Lung (tissue), 11 donors: ENCODE measurements at regions not wholly inside any gene's neighbourhood (a gene's known extent, or its start where the extent isn't known, plus 50 kb on each side); places are given as distances from the start of the nearest gene placed in this dataset.

ENCODE experiments used
- ATAC-seq: fragments of 200-7000 bp; cut with Tn5 transposase; one replicate; pipeline ENCODE4 v1.9.1; 2020; ENCODE audit warnings: moderate number of reproducible peaks; ENCODE audit not compliant: insufficient read depth, low FRiP score
- DNase-seq, 3 donors: peaks; one replicate each; pipeline ENCODE4 v3.0.0-alpha.2; 2013 to 2017
- H3K27ac ChIP-seq, 2 donors: one replicate each; pipeline ENCODE4 v1.5.1; 2013; ENCODE audit warnings: mild to moderate bottlenecking in 2 of 2, moderate library complexity in 2 of 2, control low read depth in 1 of 2, inconsistent platforms in 1 of 2, low read depth in 1 of 2, low read length in 1 of 2
- H3K27me3 ChIP-seq, 3 donors: one replicate each; pipeline ENCODE4 v1.5.1; 2013; ENCODE audit warnings: low read length in 2 of 3; ENCODE audit not compliant: control insufficient read depth in 3 of 3, insufficient read depth in 3 of 3
- H3K36me3 ChIP-seq, 4 donors: one replicate each; pipeline ENCODE4 v1.5.1; 2013; ENCODE audit warnings: low read length in 4 of 4, mild to moderate bottlenecking in 1 of 4, moderate library complexity in 1 of 4; ENCODE audit not compliant: control insufficient read depth in 4 of 4, insufficient read depth in 4 of 4
- H3K4me1 ChIP-seq, 5 donors: one replicate each; pipeline ENCODE4 v1.5.1; 2013; ENCODE audit warnings: low read length in 5 of 5, mild to moderate bottlenecking in 2 of 5, moderate library complexity in 1 of 5; ENCODE audit not compliant: control insufficient read depth in 5 of 5, insufficient read depth in 5 of 5
- H3K4me3 ChIP-seq: one replicate; pipeline ENCODE4 v1.5.1; 2013; ENCODE audit warnings: mild to moderate bottlenecking, control low read depth, moderate library complexity
- H3K9ac ChIP-seq, 2 donors: one replicate each; pipeline ENCODE4 v1.5.1; 2013; ENCODE audit warnings: low read length in 2 of 2, control low read depth in 1 of 2; ENCODE audit not compliant: insufficient read depth in 1 of 2
- H3K9me3 ChIP-seq, 4 donors: one replicate each; pipeline ENCODE4 v1.5.1; 2013; ENCODE audit warnings: low read length in 3 of 4, mild to moderate bottlenecking in 1 of 4, moderate library complexity in 1 of 4; ENCODE audit not compliant: control insufficient read depth in 4 of 4, insufficient read depth in 3 of 4
- WGBS, 2 donors: extraction: QIAGEN DNeasy Blood & Tissue Kit; methylation state at CpG; one replicate each; pipeline ENCODE4 v1.1.7; 2013; 5-methylcytosine and 5-hydroxymethylcytosine counted together
- TF ChIP-seq, protein P1 (sequence below): IDR thresholded peaks from 2 replicates; pipeline ENCODE4 v1.5.1; 2012; ENCODE audit warnings: mild to moderate bottlenecking; ENCODE audit errors: control extremely low read depth, extremely low read depth
- donor health status: control.
- donor health status: control.
- donor health status: Bipolar disorder and iron deficiency.
- donor health status: healthy.
- donor health status: DM: yes; HTN: yes; CAD: no.

GRCh38 chr3:42013691-42014457, 52.0 kb upstream of the ULK4 start:
- ATAC-seq = no peak
- 0 to 1% methylated on average over 73 to 103 of the region's 103 CpGs for WGBS, 2 donors
- no peaks in the 10 kb centered on the region for H3K36me3 ChIP-seq
- peak overlapping the region; percentile 63 to 76 for H3K9ac ChIP-seq
- peaks cover 3 to 13% (median 9%) of the 10 kb centered on the region in 5 donors for H3K4me1 ChIP-seq
- no peaks in the 10 kb centered on the region for H3K27me3 ChIP-seq
- no peaks in the 10 kb centered on the region for H3K9me3 ChIP-seq
- H3K4me3 ChIP-seq = peak overlapping the region; percentile 88
- TF ChIP-seq, protein P1, sequence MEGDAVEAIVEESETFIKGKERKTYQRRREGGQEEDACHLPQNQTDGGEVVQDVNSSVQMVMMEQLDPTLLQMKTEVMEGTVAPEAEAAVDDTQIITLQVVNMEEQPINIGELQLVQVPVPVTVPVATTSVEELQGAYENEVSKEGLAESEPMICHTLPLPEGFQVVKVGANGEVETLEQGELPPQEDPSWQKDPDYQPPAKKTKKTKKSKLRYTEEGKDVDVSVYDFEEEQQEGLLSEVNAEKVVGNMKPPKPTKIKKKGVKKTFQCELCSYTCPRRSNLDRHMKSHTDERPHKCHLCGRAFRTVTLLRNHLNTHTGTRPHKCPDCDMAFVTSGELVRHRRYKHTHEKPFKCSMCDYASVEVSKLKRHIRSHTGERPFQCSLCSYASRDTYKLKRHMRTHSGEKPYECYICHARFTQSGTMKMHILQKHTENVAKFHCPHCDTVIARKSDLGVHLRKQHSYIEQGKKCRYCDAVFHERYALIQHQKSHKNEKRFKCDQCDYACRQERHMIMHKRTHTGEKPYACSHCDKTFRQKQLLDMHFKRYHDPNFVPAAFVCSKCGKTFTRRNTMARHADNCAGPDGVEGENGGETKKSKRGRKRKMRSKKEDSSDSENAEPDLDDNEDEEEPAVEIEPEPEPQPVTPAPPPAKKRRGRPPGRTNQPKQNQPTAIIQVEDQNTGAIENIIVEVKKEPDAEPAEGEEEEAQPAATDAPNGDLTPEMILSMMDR = no peak
- H3K27ac ChIP-seq = peak overlapping the region; percentile 93 to 99
- DNase-seq = peak; percentile 33 to 42 (median 34)

DNA sequence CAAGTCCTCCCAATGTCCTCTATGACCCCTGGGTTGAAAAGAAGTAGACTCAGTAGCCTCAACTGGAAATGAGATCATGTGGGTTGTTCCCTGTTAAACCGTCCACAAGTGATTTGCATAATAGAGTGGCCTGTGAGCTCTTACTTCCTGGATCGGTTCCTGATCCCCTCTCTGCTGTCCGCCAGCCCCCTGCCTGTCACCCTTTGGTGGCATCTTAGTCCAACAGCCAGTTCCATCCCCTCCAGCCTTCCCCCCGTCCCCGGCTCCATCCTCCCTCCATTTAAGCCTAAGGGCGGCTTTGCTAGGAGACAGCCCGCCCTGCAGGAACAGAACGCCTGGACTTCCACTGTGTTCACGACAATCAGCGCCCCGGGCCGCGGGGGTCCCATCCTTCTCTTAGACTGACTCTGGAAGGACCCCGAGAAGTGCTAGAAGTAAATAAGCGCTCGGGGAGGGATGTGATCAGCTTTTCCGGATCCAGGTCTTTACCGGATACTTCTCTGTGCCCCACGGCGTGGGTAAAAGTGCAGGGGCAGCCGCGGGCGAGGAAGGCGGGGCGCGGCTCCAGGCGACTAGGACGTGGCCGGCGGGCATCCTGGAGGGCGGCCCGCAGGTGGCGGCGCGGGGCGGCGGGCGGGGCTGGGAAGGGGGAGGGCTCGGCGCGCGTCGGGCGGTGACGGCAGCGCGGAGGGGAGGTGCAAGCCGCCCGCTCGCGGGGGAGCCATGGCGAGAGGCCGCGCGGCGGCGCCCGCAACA, 51.2 kb upstream of the ULK4 start:
- Histone ChIP-seq H3K9me3 (no peaks in the 10 kb centered on the region), H3K36me3 (no peaks in the 10 kb centered on the region), H3K4me3 (peak overlapping the region; percentile 24), H3K27me3 (no peaks in the 10 kb centered on the region), H3K9ac (no peak overlapping the region), H3K4me1 (peaks cover 3 to 12% (median 8%) of the 10 kb centered on the region in 5 donors), H3K27ac (peak overlapping the region; percentile 83 to 89)
- TF ChIP-seq, protein P1 = no peak
- peak; percentile 93 for ATAC-seq
- WGBS, 2 donors = 0 to 1% methylated on average over 37 to 58 of the region's 58 CpGs
- peak; percentile 62 to 74 (median 69) for DNase-seq

- peaks cover 3 to 12% (median 6%) of the 10 kb centered on the region in 5 donors for H3K4me1 ChIP-seq
- no peak for DNase-seq
- H3K36me3 ChIP-seq = no peaks in the 10 kb centered on the region
- H3K4me3 ChIP-seq = no peak overlapping the region
- WGBS, 2 donors = 24 to 41% methylated on average over 2 of the region's 2 CpGs
- no peak overlapping the region for H3K9ac ChIP-seq
- H3K27me3 ChIP-seq = no peaks in the 10 kb centered on the region
- H3K27ac ChIP-seq = peak overlapping the region in 1 of 2 donors; percentile 83
- TF ChIP-seq, protein P1 = no peak
- H3K9me3 ChIP-seq = no peaks in the 10 kb centered on the region
- no peak for ATAC-seq
These were observed 50.6 kb upstream of the ULK4 start for GRCh38 chr3:42012383-42012934.
